GM21786 (cell line): ENCODE measurements at regions not wholly inside any gene's neighbourhood (a gene's known extent, or its start where the extent isn't known, plus 50 kb on each side); places are given as distances from the start of the nearest gene placed in this dataset.
"Not testable (repeated sequence)": the region's sequence is repeated elsewhere in the genome, so short reads cannot be mapped to it uniquely, and the experiment has no call there.

Experiments used
- ATAC-seq: cut with Tn5 transposase; IDR thresholded peaks from one replicate; pipeline ENCODE4 v1.9.1; 2021; ENCODE audit not compliant: unreplicated experiment

DNA sequence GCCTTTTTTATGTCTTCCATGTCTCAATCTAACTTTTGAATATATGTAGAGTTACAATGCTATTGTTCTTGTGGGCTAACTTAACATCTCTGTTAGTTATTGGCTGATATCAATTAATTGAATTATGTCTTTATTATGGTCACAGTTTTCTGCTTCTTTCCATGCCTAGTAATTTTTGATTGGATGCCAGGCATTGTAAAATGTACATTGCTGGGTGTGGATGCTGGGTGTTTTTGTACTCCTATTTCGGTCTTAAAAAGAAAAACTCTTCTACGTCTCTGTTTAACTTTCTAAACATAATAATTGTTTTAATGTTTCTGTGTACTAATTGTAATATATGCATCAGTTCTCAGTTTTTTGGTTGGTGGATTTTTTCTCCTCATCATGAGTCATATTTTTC, 296.1 kb upstream of the PRICKLE1 start:
- ATAC-seq, result no peak

DNA sequence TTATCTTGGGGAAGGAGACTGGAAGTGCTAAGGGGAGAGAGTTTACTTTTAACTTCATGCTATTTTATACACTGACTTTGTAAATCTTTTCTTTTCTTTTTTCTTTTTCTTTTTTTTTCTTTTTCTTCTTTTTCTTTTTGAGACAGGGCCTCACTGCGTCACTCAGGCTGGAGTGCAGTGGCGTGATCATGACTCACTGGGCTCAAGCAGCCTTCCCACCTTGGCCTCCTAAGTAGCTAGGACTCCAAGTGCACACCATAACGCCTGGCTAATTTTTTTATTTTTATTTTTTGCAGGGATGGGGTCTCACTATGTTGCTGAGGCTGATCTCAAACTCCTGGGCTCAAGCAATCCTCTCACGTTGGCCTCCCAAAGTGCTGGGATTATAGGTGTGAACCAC, 294.6 kb upstream of the PRICKLE1 start:
- no peak for ATAC-seq

DNA sequence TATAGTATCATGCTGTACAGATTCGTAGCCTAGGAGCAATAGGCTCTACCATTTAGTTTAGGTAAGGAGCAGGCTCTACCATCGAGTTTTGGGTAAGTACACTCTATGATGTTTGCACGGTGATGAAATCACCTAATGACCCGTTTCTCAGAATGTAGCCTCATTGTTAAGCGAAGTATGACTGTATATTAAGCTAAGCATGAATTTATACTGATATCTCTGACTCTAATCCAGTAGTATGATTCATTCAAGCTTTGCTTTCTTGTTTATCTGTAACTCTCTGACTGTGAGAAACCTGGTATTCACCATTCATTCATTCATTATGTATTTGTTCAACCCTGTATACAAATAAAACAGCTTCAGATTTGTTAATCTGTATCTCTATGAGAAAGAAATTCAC, 283.9 kb upstream of the PRICKLE1 start:
- no peak for ATAC-seq

DNA sequence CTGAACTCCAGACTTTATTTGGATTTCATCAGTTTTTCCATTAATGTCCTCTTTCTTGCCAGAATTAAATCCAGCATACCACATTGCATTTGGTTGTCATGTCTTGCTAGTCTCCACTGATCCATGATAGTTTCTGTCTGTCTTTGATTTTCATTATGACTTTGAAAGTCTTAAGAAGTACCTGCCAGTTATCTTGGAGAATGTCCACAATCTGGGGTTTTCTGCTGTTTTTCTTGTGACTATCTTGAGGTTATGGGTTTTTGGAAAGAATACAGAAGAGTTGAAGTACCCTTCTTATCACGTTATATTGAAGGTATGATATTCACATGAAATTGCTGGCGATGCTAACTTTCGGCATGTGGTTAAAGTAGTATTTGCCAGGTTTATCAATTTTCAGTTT, 282.3 kb upstream of the PRICKLE1 start:
- no peak for ATAC-seq

DNA sequence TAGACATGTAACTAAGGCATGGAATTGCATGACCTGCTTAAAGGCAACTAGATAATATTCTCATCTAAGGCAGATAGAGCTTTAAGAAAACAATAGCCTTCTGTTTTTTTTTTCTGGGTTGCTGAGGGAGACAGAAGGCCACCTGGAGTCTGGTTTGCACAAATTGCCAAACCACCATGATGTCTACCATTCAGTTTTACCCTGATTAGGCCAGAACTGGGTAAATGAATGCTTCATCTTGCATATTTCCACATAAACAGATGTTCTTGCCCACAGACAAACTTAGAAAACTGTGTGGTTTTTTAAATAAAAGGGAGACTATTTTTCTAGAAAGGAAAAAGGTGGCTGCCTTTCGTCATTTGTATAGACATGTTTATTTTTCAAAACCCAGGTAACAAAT, 278.7 kb upstream of the PRICKLE1 start:
- no peak for ATAC-seq

DNA sequence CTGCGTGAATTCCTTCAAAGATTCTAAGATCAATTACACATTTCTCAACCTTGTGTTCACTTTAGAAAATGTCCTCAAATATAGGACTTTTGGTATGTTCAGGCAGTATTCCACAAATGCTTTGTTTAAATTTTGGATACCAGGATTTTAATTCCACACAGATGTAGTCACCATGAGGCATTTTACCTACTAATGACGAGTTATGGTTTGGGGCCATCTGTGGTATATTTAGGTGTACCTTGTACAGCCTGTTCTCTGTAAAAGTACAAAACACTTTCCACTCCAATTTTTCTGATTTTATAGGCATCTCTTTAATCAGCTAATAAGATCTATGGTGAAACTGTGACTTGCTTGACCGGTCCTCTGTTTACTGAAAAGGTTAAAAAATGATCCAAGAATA, 275.7 kb upstream of the PRICKLE1 start:
- ATAC-seq, result no peak

DNA sequence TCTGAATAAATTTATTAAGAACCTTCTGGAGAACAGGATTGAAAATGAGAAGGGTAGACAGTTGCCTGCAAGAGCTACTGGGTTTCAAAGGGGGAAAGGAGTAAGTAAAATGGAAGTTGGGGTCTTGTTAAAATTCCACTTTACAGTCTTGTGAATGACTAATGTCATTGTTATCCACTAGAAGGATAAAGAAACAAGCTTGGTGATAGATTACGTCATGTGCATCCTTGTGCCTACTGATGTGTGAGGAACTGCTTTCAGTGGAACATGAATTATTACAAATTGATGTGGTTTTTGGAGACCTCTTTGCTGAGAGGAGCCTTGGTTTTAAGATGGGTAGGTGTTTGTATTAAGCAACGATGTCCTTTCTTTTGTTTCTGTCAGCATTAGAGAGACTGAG, 272.5 kb upstream of the PRICKLE1 start:
- ATAC-seq, result no peak

DNA sequence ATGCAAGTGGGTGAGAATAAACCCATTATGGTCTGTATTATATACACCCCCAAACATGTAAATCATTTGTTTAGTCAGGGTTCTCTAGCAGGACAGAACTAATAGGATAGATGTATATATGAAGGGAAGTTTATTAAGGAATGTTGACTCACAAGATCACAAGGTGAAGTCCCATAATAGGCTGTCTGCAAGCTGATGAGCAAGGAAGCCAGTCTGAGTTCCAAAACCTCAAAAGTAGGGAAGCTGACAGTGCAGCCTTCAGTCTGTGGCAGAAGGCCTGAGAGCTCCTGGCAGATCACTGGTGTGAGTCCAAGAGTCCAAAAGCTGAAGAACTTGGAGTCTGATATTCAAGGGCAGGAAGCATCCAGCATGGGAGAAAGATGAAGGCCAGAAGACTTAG, 270.8 kb upstream of the PRICKLE1 start:
- ATAC-seq, result not testable (repeated sequence)

DNA sequence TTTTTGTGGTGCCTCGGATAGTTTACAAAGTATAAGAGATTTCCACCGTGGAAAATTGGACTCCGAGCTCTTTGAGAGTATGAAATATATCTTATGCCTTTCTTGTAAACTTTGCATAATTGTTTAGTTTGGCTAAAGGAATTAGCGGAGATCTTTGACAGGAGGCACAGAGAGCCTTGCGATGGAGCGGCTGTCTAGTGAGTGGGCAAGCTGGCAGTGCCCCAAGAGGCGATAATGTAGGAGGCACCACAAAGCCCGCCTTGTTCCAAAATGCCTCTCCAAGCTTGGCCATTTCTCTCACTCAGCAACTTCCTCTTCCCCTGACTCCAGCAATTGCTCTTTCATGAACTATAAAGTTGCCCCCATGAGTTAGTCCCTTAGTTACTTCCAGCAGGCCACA, 270.1 kb upstream of the PRICKLE1 start:
- ATAC-seq, result no peak

DNA sequence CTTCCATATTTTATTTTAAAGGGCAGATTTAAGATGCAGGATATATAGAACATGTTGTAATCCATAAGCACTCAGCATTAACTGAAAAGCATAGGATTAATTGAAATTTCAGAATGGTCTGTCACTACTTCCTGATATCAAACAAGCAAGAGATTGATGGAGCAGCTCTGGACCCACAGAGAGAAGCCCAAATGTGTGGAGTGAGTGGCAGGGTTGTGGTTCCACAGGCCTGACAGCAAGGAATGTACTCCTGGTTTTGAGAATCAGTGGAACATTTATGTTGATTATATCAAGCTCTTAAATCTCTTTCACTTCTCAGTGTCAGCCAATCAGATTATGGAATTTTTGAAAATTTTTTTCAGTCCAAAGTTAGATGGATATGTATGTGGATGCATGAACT, 267.6 kb upstream of the PRICKLE1 start:
- ATAC-seq, result no peak

DNA sequence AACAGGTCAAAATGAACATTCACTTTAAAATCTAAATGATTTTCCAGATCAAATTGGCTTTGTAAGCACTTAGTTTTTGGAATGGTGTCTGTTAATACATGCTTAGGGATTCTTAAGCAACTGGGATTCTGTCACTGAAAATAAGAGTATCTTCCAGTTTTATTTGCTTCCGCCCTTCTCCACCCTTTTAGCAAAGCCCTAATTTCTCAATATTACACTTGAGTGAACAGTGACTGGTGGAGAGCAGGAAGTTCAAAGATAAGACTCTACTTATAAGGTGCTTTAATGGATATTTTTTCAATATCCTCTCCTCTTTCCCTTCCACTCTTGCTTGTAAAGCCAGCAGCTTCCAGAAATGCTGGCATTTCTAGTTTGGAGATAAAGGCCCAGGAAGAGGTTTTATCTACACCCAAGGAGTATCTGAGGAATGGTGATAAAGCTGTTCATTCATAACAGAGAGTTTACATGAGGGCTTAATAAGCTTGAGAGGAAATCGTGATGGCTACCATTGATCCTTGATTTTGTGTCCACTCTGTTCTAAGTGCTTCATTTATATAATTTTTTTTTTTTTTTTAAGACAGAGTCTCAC, 265.9 kb upstream of the PRICKLE1 start:
- no peak for ATAC-seq

DNA sequence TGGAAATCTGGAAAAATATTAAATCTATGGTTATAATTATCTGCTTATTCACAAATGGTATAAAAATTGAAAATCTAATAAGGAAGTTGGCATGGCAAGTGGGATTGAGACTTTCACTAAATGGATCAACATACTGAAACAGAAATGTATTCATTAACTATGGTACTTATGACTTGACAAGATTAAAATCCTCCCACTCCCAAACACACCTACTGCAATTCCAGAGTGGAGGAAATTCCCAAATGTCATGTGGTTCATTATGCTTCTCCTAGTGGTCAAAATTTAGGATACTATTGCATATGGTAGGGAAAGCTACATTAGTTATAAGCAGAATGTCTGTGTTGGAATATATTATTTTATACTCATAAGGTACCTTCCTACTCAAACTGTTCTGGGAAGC, 265.3 kb upstream of the PRICKLE1 start:
- no peak for ATAC-seq

DNA sequence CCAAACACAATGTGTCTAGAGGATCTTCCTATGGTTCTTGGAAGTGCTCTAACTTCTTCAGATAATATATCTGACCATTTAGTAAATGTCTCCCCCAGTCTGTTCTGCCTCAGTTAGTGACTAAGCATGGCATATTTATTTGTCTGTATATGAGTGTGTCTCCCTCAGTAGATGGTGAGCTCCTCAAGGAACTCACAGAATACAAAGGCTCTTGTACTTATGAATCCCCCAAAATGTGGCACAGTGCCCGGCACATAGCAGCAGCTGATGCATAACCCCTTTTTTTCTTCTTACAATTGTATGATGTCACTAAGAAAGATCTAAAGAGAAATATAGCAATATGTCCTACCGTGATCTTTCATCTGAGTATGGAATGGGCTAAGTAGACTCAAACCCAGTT, 264.7 kb upstream of the PRICKLE1 start:
- no peak for ATAC-seq

DNA sequence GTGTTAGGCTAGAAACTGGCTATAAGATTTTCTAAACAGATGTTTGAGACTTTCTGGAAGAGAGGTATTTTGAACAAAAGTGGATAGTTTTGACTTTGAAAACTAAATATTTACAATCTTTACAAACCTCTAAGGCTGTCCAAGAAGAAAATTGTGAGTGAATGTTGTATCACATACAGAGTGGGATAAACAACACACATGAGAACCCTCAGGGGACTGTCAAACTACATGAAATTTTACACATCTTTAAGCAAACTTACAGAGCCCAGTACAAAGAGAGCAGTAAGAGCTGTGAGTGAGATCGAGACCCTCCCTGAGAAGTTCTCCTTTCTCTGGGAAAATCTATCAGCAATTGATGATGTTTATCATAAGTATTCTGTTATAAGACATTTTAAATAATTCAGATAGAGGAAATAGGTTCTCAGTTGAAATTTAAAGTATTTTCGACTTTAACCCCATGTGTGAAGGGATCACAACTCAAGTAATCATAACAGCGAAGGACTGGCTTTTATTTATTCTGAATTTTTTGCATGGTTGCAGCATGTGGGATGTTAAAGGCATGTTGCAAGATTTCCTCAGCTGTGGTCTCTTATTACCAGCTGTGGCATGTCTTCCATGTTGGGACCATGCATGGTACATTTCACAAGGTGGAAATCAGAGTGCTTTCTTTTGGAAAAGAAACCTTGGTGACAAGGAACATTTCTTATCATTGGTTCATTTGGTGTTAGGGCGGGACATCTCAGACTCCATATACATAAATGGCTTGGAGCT, 264.0 kb upstream of the PRICKLE1 start:
- ATAC-seq, result no peak

DNA sequence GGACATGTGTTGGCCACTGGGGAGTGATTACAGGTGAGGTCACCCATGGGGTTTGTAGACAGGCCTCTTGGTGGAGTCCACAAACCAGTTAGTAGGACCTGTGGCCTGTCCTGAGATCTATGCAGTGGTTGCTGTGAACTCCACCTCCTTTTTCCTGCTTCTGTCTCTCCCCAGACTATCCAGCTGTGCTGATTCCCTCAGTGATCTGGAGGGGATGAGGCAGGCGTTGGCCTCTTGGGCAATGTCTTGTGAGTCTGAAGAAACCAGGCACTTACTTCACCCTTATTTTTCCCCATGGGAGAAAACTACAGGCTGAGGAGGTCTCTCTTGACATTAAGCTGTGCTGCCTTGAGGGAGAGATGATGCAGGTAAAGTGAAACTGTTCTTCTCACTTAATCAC, 257.2 kb upstream of the PRICKLE1 start:
- ATAC-seq, result no peak

DNA sequence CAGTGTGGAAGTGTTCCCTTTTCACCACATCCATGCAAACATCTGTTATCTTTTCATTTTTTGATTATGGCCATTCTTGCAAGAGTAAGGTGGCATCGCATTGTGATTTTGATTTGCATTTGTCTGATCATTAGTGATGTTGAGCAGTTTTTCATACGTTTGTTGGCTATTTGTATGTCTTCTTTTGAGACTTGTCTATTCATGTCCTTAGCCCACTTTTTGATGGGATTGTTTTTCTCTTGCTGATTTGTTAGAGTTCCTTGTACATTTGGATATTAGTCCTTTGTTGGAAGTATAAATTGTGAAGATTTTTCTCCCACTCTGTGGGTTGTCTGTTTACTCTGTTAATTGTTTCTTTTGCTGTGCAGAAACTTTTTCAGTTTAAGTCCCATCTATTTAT, 244.5 kb upstream of the PRICKLE1 start:
- no peak for ATAC-seq

DNA sequence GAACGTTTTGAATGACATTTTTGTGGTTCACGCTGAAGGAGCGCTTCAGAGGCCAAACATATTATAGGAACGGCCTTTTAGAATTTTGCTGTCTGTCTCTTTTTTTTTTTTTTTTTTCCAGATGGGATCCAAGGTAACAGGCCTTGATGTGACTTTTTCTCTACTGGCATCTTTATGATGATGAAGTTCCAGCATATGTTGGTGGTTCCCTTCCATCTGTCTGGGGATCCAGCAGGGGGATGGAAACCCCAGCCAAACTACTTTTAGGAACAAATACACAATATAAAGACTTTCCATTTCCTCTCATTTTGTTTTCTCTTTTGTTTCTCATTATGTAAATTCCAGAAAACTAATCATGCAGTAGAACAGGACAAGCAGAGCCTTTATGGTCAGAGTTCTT, 239.3 kb upstream of the PRICKLE1 start:
- ATAC-seq, result no peak

DNA sequence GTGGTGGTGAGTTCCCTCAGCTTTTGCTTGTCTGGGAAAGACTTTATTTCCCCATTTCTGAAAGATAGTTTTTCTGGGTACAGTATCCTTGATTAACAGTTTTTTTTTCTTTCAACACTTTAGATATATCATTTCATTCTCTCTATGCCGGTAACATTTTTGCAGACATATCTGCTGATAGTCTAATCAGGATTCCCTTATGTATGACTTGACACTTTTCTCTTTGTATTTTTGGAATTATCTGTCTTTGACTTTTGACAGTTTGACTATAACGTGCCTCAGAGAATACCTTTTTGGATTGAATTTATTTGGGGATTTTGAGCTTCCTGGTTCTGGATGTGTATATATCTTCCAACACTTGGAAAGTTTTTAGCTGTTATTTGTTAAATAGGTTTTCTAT, 234.8 kb upstream of the PRICKLE1 start:
- ATAC-seq, result no peak

DNA sequence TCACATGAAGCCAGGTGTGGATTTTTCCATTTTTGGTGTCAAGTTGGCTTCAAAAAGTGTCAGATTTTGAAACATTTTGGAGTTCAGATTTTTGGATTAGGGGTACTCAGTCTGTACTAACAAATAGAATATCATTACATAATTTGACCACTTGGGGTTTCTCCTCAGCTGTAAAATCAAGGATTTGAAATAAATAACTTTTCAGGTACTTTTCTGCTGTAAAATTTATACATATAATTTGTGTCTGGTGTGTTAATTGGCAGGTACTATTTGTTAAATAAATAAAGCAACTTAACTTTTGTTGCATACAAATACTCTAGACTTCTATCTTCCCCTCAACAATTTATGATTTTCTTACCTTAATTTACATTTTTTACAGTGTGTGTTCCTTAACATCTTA, 234.1 kb upstream of the PRICKLE1 start:
- ATAC-seq, result no peak

DNA sequence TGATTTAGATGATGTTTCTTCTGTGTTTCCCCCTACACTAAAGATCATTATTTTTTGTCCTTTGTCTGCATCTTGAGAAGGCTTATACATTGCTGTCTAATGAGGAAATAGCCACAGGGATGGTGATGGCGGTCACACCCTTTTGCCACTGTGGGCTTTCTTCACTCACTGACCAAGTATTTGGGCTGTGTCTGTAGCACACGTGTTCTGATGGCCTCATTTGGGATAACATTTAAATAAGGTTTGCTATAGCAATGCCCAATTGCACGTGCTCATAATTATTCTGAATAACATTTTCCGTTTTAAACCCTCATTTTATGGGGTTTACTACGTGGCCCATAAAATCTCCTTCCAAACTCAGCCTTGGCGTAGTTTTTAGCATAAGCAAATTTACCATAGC, 230.3 kb upstream of the PRICKLE1 start:
- no peak for ATAC-seq

DNA sequence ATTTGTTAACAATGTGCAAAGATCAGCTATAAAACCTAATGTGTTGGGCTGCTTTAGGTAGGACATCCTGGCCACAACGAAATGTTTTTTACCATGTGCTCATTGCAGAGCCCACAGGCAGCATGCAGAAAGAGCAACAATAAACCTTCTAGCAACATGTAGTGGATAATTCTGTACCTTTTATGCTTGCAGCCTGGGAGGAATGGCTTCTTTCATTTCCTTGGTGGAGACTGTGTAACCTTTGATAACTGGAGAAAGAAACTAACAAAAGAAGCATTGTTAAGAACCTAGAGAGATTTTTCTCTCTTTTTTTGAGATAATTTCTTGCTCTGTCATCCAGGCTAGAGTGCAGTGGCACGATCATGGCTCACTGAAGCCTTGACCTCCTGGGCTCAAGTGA, 225.5 kb upstream of the PRICKLE1 start:
- no peak for ATAC-seq

DNA sequence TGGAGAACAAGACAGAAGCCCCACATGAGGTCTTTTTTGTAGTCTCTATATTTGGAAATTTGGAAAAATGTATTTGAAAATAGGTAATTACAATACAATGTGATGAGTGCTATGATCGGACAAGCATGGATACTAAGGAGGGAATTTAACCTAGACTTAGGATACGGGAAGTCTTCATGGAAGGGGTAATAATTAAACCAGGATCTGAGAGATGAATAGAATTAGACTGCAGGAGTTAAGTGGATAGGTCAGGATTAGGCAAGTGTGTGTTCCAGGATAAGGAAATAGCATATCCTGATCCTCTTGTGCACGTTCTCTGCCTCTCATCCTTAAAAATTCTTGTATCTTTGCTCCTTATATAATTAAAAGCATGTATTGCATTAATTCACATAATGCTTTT, 223.3 kb upstream of the PRICKLE1 start:
- ATAC-seq, result no peak

DNA sequence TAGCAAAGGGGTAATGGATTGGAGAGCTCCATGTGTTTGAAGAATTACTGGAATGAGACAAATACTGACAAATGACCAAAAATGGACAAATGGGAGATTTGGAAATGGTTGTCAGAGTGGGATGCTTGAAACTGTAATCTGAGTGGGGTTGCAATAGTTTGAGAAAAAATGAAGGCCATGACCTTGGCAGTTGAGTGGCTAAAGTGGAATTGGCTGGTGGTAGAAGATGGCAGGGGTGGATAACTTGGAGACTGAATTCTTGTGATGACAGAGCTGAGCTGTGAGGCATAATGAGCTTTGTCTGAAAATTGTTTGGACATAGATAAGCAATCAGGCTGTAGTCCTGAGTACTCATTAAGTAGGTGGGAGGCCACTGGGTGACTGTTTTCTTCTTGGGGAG, 222.5 kb upstream of the PRICKLE1 start:
- ATAC-seq, result no peak
